ENCODE measurements at regions not wholly inside any gene's neighbourhood (a gene's known extent, or its start where the extent isn't known, plus 50 kb on each side); places are given as distances from the start of the nearest gene placed in this dataset.

DNA sequence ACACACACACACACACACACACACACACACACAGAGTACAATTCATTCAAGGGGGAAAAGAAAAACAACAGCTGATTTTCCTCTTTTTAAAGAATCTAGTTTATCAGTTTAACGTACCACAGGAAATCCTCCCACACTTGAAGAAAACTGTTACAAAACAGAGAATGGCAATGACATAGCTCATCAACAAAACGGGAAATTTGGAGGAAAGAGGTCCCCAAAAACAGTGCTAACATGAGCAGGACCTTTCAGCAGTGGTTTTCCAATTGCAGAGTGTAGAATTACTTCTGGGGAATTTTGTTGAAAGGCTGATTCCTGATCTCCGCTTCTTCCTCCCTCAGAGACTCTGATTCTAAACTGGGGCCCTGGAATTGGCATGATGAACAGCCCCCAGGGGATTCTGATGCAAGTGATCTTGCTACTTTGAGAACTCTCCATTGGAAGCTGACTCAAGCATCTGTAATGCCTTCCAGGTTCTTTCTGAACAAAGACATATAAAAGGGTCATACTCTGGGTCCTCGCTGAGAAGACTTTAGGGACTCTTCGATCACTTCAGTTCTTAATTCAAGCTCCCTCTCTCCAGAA is 442.6 kb upstream of the PROK2 start:
- H3K27me3 ChIP-seq: no peaks in the 10 kb centered on the region
- DNase-seq (ENCODE audit: extremely low spot score in 2 of 2): no peak
- no peaks in the 10 kb centered on the region for H3K9me3 ChIP-seq
- no peak overlapping the region for H3K27ac ChIP-seq
- intact Hi-C loops (cut with DNase I): no loop called here
- TF ChIP-seq POLR2AphosphoS5 (IDR thresholded peaks at IDR 0.05; ENCODE audit: insufficient read depth in 1 of 2, low read depth in 1 of 2) (no peak), POLR2A (IDR thresholded peaks at IDR 0.05) (no peak)
- TF ChIP-seq, protein P1, sequence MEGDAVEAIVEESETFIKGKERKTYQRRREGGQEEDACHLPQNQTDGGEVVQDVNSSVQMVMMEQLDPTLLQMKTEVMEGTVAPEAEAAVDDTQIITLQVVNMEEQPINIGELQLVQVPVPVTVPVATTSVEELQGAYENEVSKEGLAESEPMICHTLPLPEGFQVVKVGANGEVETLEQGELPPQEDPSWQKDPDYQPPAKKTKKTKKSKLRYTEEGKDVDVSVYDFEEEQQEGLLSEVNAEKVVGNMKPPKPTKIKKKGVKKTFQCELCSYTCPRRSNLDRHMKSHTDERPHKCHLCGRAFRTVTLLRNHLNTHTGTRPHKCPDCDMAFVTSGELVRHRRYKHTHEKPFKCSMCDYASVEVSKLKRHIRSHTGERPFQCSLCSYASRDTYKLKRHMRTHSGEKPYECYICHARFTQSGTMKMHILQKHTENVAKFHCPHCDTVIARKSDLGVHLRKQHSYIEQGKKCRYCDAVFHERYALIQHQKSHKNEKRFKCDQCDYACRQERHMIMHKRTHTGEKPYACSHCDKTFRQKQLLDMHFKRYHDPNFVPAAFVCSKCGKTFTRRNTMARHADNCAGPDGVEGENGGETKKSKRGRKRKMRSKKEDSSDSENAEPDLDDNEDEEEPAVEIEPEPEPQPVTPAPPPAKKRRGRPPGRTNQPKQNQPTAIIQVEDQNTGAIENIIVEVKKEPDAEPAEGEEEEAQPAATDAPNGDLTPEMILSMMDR (IDR thresholded peaks at IDR 0.05): no peak
- peaks cover 23% of the 10 kb centered on the region for H3K4me1 ChIP-seq
- no peaks in the 10 kb centered on the region for H3K36me3 ChIP-seq
- no peak overlapping the region for H3K4me3 ChIP-seq

DNA sequence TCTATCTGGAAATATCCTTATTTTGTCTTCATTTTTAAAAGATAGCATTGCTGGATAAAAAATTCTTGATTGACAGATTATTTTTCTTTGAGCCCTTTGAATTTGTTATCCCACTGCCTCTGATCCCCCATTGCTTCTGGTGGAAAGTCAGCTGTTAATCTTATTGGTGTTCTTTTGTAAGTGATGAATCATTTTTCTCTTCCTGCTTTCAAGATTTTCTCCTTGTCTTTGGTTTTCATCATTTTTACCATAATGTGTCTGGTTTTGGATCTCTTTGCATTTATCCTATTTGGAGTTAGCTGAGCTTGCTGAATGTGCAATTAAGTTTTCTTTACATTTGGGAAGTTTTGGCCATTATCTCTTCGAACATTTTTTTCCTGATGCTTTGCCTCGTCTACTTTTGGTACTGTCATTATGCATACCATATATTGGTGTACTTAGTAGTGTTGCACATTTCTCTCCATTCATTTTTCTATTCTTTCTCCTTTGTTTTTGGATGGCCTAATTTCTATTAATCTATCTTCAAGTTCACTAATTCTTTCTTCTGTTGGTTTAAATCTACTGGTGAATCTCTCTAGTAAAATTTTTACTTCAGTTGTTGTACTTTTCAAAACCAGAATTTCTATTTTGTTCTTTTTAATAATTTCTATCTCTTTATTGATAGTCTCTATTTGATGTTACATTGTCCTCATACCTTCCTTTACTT is 440.0 kb upstream of the PROK2 start:
- Histone ChIP-seq H3K27ac (no peak overlapping the region), H3K4me3 (no peak overlapping the region), H3K9me3 (no peaks in the 10 kb centered on the region), H3K36me3 (no peaks in the 10 kb centered on the region), H3K4me1 (peaks cover 3% of the 10 kb centered on the region), H3K27me3 (no peaks in the 10 kb centered on the region)
- TF ChIP-seq, protein P1 (IDR thresholded peaks at IDR 0.05): no peak
- no peak for TF ChIP-seq POLR2AphosphoS5 (IDR thresholded peaks at IDR 0.05; ENCODE audit: insufficient read depth in 1 of 2, low read depth in 1 of 2)
- TF ChIP-seq POLR2A (IDR thresholded peaks at IDR 0.05): no peak
- DNase-seq (ENCODE audit: extremely low spot score in 2 of 2): no peak
- intact Hi-C loops (cut with DNase I): no loop called here

DNA sequence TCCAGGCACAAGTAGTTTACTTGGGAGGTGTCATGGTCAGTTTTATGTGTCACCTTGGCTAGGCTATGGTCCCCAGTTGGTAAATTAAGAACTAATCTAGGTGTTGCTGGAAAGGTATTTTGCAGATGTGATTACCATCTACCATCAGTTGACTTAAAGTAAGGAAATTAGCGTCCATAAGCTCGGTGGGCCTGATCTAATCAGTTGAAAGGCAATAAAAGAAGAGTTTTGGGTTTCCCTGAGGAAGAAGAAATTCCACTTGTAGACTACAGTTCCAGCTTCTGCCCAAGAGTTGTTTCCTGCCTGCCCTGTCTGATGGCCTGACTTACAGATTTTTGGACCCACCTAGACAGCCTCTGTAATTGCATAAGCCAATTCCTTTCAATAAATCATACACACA is 438.7 kb upstream of the PROK2 start:
- H3K4me3 ChIP-seq: no peak overlapping the region
- intact Hi-C loops (cut with DNase I): no loop called here
- no peaks in the 10 kb centered on the region for H3K36me3 ChIP-seq
- H3K27me3 ChIP-seq: no peaks in the 10 kb centered on the region
- no peaks in the 10 kb centered on the region for H3K4me1 ChIP-seq
- H3K27ac ChIP-seq: no peak overlapping the region
- TF ChIP-seq POLR2AphosphoS5 (IDR thresholded peaks at IDR 0.05; ENCODE audit: insufficient read depth in 1 of 2, low read depth in 1 of 2) (no peak), POLR2A (IDR thresholded peaks at IDR 0.05) (no peak)
- TF ChIP-seq, protein P1 (IDR thresholded peaks at IDR 0.05): no peak
- DNase-seq (ENCODE audit: extremely low spot score in 2 of 2): no peak
- H3K9me3 ChIP-seq: no peaks in the 10 kb centered on the region

DNA sequence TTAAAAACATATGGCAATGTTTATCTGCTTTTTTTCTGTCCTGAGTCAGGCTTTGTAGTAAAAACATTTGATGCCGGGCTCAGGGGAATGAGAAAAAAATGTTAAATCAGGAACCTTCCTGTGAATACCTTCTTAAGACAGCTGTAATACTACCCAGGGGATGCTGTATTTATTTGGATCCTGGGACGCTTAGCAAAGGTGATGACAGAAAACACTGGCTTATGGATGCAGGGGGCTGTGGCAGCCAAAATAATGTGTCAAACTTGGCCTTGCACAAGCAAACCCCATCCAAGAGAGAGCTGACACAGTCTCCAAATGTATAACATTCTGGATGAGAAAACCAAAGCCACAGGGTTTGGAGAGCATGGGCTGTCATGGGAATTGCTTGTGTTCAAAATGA is 438.2 kb upstream of the PROK2 start:
- Histone ChIP-seq H3K4me3 (no peak overlapping the region), H3K9me3 (no peaks in the 10 kb centered on the region), H3K27ac (no peak overlapping the region), H3K27me3 (no peaks in the 10 kb centered on the region), H3K4me1 (no peaks in the 10 kb centered on the region), H3K36me3 (no peaks in the 10 kb centered on the region)
- intact Hi-C loops (cut with DNase I): no loop called here
- DNase-seq (ENCODE audit: extremely low spot score in 2 of 2): no peak
- TF ChIP-seq POLR2A (IDR thresholded peaks at IDR 0.05) (no peak), POLR2AphosphoS5 (IDR thresholded peaks at IDR 0.05; ENCODE audit: insufficient read depth in 1 of 2, low read depth in 1 of 2) (no peak)
- TF ChIP-seq, protein P1 (IDR thresholded peaks at IDR 0.05): no peak

DNA sequence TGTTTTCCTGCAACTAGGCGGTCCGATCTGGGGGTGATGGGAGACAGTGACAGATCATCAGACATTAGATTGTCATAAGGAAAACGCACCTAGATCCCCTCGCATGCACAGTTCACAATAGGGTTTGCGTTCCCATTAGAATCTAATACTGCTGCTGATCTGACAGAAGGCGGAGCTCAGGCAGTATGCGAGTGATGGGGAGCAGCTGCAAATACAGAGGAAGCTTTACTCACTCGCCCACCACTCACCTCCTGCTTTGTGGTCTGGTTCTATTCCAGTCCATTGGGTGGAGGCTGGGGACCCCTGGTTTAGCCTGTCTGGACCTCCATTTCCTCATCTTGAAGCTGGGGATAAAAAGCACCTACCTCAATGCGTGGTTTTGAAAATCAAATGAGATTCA is 437.5 kb upstream of the PROK2 start:
- TF ChIP-seq POLR2AphosphoS5 (IDR thresholded peaks at IDR 0.05; ENCODE audit: insufficient read depth in 1 of 2, low read depth in 1 of 2) (no peak), POLR2A (IDR thresholded peaks at IDR 0.05) (no peak)
- TF ChIP-seq, protein P1 (IDR thresholded peaks at IDR 0.05): no peak
- intact Hi-C loops (cut with DNase I): no loop called here
- Histone ChIP-seq H3K4me3 (no peak overlapping the region), H3K36me3 (no peaks in the 10 kb centered on the region), H3K9me3 (no peaks in the 10 kb centered on the region), H3K27ac (no peak overlapping the region), H3K27me3 (no peaks in the 10 kb centered on the region), H3K4me1 (no peaks in the 10 kb centered on the region)
- no peak for DNase-seq (ENCODE audit: extremely low spot score in 2 of 2)

All from vagina (tissue), 2 donors.